ENCODE measurements at regions not wholly inside any gene's neighbourhood (a gene's known extent, or its start where the extent isn't known, plus 50 kb on each side); places are given as distances from the start of the nearest gene placed in this dataset.

DNA sequence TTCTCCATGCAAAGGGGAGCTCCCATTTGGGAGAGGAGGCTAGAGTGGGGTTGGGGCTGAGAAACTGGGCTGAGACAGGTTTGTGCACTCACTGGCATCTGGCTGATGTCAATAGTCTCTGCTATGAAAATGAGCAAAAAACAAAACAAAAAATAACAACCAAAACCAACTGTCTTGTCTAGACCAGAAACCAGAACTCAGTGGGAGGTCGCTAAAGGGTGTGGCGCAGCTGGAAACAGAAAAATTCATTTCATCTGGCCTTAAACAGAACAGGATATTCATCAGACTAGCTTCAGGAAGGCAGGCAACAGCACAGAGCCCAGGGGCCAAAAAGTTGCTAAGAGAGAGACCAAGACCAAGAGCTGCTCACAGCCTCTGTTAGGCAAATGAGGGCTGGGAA is 126.1 kb downstream of the THNSL2 start:
- no peak overlapping the region for H3K4me3 ChIP-seq (ENCODE audit: low read depth, low read length)
- no peak for DNase-seq (ENCODE audit: low read depth)
- in situ Hi-C loops (cut with HindIII; ENCODE audit: low sequenced_read_pairs): no loop called here
- TF ChIP-seq, protein P1, sequence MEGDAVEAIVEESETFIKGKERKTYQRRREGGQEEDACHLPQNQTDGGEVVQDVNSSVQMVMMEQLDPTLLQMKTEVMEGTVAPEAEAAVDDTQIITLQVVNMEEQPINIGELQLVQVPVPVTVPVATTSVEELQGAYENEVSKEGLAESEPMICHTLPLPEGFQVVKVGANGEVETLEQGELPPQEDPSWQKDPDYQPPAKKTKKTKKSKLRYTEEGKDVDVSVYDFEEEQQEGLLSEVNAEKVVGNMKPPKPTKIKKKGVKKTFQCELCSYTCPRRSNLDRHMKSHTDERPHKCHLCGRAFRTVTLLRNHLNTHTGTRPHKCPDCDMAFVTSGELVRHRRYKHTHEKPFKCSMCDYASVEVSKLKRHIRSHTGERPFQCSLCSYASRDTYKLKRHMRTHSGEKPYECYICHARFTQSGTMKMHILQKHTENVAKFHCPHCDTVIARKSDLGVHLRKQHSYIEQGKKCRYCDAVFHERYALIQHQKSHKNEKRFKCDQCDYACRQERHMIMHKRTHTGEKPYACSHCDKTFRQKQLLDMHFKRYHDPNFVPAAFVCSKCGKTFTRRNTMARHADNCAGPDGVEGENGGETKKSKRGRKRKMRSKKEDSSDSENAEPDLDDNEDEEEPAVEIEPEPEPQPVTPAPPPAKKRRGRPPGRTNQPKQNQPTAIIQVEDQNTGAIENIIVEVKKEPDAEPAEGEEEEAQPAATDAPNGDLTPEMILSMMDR (IDR thresholded peaks at IDR 0.05; ENCODE audit: low read depth, low read length, missing control alignments): no peak

DNA sequence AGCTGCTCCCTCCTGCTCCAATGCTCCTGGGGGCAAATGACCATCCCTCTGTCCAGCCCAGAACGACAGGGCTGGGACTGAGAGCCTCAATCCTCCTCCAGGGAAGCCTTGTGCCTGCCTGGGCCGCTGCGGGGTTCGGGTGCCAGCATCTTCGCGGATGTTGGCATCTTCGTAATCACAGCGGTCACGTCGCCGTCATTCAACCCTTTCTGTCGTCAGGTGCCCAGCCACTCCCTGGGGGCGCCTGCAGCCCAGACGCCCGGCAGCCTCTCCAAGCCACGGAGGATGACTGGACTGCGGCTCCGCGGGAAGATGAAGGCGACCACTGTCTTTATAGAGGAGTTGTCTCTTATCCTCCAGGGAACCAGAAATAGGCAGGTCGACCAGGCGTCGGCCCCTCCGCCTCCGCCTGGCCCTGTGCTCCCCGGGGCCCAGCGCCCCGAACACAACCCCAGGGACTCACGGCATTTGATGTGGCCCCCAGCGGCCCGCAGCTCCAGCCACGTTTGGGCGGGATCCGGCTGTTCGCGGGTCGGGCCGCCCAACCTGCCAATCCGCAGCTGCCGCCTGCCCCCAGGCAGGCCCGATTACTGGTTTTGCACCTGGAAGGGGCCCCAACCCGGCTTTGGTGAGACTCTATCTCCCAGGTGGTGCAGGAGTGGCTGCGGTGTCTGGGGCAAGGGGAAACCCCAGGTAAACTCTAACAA is 113.9 kb downstream of the THNSL2 start:
- in situ Hi-C loops (cut with HindIII; ENCODE audit: low sequenced_read_pairs): no loop called here
- DNase-seq (ENCODE audit: low read depth): no peak
- H3K4me3 ChIP-seq (ENCODE audit: low read depth, low read length): no peak overlapping the region

DNA sequence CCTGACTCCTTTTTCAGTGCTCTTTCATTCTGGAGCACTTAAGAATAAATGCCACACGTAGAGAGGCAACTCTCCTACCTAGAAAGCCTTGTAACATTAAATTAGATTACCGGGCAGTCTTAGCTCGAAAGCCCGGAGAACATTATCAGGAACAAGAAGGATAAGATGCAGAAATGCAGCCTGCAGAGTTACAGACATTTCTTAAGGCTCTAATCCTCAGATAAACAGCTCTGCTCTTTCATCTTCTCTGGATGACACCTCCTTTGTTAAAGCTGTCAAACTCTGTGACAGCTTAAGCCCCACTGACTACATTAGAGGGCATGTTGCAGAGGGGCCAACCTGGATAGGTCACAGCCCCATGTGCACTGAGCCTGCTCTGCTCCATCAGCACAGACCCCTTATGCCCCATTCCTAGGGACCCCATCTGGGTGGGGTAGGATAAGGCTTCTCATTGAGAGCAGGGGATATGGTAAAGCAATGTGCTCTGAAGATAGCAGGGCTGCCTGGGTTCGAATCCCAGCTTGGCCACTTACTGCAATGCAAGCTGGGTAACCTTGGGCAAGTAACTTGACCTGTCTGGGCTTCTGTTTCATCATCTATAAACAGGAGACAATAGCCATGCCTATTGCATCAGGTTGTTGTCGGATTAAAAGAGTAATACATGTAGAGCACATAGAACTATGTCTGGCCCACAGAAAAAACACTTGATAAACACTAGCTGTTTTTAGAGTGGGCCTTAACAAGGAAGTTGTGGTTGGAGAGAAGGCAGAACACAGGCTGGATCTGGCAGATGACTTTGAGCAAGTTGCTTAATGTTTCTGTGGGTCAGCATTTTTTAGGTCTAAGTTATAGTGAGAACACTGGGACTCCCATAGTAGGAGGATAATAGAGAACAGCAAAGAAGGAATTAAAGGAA is 111.4 kb downstream of the THNSL2 start:
- no peak for DNase-seq (ENCODE audit: low read depth)
- TF ChIP-seq, protein P1 (IDR thresholded peaks at IDR 0.05; ENCODE audit: low read depth, low read length, missing control alignments): no peak
- in situ Hi-C loops (cut with HindIII; ENCODE audit: low sequenced_read_pairs): no loop called here
- H3K4me3 ChIP-seq (ENCODE audit: low read depth, low read length): no peak overlapping the region

More for the DNA sequence above, 113.9 kb downstream of the THNSL2 start:
- TF ChIP-seq, protein P1 (IDR thresholded peaks at IDR 0.05; ENCODE audit: low read depth, low read length, missing control alignments): no peak

DNA sequence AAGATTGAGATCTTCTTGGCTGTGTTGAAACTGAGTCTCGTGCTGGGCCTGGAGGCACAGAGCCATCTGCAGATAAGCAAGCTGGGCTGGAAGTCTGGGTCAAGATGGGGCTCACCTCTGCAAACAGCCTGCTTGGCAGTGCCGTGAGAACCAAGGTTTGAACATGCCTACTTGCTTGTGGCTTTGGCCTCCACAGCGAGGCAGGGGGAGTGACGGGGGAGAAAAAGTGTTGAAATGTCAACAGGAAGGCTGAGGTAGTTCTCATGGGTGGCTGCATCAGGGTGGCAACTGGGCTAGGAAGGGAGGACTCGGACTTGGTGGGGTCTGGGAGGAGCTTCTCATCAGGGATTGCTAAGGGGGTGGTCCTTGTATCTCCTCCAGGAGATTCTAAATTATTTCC is 99.7 kb downstream of the THNSL2 start:
- in situ Hi-C loops (cut with HindIII; ENCODE audit: low sequenced_read_pairs): no loop called here
- H3K4me3 ChIP-seq (ENCODE audit: low read depth, low read length): no peak overlapping the region
- TF ChIP-seq, protein P1 (IDR thresholded peaks at IDR 0.05; ENCODE audit: low read depth, low read length, missing control alignments): no peak
- DNase-seq (ENCODE audit: low read depth): no peak

DNA sequence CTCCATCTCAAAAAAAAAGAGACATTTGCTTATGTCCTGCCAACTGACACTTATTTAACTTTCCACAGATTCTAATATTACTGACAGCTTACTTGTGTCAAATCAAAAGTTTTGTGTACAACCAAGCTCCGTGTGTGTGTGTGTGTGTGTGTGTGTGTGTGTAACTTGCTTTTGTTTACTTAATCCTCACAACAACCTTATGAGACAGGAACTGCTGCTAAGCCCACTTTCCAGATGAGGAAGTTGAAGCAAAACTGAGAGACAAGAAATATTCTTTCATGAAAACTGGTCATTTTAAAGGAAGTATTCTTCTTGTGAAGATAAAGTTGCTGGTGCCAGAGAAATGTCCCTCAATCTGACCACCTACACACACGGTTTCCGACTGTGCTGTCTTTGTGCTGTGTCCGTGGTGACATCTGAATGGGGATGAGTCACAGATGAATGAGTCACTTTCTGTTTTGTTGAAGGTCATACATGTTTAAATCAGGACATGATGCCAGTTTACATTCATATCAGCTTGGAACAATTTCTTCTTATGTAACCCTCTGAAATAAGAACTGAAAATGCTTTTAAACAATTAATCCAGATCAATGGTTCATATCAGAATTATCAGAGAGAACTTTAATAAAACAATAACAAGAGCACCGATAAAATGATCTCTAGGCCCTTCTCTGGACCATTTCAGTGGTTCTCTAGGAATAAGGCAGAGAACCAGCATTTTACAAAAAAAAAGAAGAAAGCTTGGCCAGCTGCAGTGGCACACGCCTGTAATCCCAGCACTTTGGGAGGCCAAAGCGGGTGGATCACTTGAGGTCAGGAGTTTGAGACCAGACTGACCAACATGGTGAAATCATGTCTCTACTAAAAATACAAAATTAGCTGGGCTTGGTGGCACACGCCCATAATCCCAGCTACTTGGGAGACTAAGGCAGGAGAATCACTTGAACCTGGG is 95.5 kb downstream of the THNSL2 start:
- TF ChIP-seq, protein P1 (IDR thresholded peaks at IDR 0.05; ENCODE audit: low read depth, low read length, missing control alignments): no peak
- peak; percentile 4 for DNase-seq (ENCODE audit: low read depth)
- H3K4me3 ChIP-seq (ENCODE audit: low read depth, low read length): no peak overlapping the region
- in situ Hi-C loops (cut with HindIII; ENCODE audit: low sequenced_read_pairs): no loop called here

DNA sequence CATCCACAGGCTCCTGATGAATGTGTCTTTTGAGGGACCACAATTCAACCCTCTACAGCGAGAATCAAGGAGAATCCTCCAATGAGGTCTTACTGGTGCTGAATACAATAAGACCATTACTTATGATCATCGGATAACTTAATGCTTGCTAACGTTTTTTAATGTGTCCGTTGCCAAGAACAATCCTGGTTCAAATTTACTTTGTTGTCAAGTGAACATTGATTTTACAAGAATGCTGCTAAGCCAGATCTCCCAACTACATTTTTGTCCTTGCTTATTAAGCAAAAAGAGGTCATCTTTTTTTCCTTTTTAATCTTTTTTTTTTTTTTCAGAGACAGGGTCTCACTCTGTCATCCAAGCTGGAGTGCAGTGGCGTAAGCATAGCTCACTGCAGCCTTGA is 93.7 kb downstream of the THNSL2 start:
- TF ChIP-seq, protein P1 (IDR thresholded peaks at IDR 0.05; ENCODE audit: low read depth, low read length, missing control alignments): no peak
- H3K4me3 ChIP-seq (ENCODE audit: low read depth, low read length): no peak overlapping the region
- in situ Hi-C loops (cut with HindIII; ENCODE audit: low sequenced_read_pairs): no loop called here
- DNase-seq (ENCODE audit: low read depth): no peak
